HAP-1 (cell line): ENCODE measurements at regions not wholly inside any gene's neighbourhood (a gene's known extent, or its start where the extent isn't known, plus 50 kb on each side); places are given as distances from the start of the nearest gene placed in this dataset.

Experiments
- DNase-seq, 2 experiments: peaks; one replicate each; pipeline ENCODE4 v3.0.0-alpha.2; 2016 to 2020; ENCODE audit warnings: low spot score in 2 of 2
- H3K27me3 ChIP-seq: fragments of 250-450 bp; sonication (Bioruptor Pico); 2 replicates; pipeline ENCODE4 v1.5.1; 2020; ENCODE audit warnings: low read depth, mild to moderate bottlenecking, moderate library complexity
- H3K36me3 ChIP-seq: fragments of 250-450 bp; sonication (Bioruptor Pico); replicated peaks from 2 replicates; pipeline ENCODE4 v1.5.1; 2020; ENCODE audit warnings: mild to moderate bottlenecking
- H3K4me1 ChIP-seq: fragments of 250-450 bp; sonication (Bioruptor Pico); 2 replicates; pipeline ENCODE4 v1.5.1; 2020; ENCODE audit warnings: mild to moderate bottlenecking
- H3K4me3 ChIP-seq: fragments of 250-450 bp; sonication (Bioruptor Pico); 2 replicates; pipeline ENCODE4 v1.5.1; 2020; ENCODE audit warnings: mild to moderate bottlenecking, moderate library complexity
- H3K9me3 ChIP-seq: fragments of 250-450 bp; sonication (Bioruptor Pico); 2 replicates; pipeline ENCODE4 v1.5.1; 2020; ENCODE audit warnings: mild to moderate bottlenecking, moderate library complexity
- in situ Hi-C: fragments of 300-500 bp; cut with MboI; formaldehyde crosslinking; loops from 3 replicates; pipeline ENCODE4 v1.14.3; 2020; ENCODE audit warnings: low sequenced_read_pairs, inconsistent platforms, mixed read lengths

DNA sequence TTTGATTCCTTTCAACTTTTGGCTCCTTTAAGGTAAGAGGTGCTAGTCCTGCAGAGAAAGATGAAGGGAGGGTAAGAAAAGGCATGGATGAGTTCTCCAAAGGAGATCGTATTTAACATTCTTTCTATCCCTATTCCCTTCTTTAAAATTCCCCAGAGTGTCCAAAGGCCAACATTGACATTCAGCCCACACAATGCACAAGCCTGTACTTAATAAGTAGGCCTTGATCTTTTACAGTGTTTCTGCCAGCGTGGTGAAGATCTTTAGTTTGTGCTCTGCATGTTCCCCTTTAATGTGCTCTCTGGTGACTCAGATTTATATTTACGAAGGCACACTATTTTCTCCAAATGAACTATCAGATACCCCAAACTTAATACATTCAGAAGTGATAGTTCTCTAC, 582.5 kb upstream of the RGS18 start:
- Histone ChIP-seq H3K9me3 (no peaks in the 10 kb centered on the region), H3K4me3 (no peak overlapping the region), H3K4me1 (no peaks in the 10 kb centered on the region), H3K27me3 (no peaks in the 10 kb centered on the region), H3K36me3 (no peaks in the 10 kb centered on the region)
- no peak for DNase-seq
- in situ Hi-C loops, result no loop called here

GRCh38 chr1:191577213-191577612, 581.0 kb upstream of the RGS18 start:
- Histone ChIP-seq H3K9me3 (no peaks in the 10 kb centered on the region), H3K4me1 (no peaks in the 10 kb centered on the region), H3K27me3 (no peaks in the 10 kb centered on the region), H3K4me3 (no peak overlapping the region), H3K36me3 (no peaks in the 10 kb centered on the region)
- DNase-seq, result no peak
- in situ Hi-C loops, result no loop called here

DNA sequence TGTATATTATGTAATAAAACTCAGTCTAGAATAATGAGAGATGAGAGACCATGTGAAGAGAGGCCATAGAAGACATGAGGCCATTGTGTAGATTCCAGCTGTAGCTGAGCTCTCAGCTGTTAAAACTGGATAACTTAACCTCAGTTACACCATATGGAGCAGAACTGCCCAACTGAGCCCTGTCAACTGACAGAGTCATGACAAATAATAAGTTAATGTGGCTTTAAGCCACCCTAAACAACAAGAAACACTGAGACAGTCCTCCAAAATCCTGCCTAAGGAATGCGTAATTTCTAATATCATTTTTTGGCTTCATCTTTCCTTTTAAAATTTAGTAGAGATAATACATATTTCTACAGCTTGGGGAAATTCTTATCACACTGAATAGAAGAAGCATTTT, 580.0 kb upstream of the RGS18 start:
- DNase-seq, result no peak
- in situ Hi-C loops, result no loop called here
- no peaks in the 10 kb centered on the region for H3K4me1 ChIP-seq
- no peaks in the 10 kb centered on the region for H3K9me3 ChIP-seq
- H3K4me3 ChIP-seq, result no peak overlapping the region
- no peaks in the 10 kb centered on the region for H3K27me3 ChIP-seq
- H3K36me3 ChIP-seq, result no peaks in the 10 kb centered on the region

- Histone ChIP-seq H3K4me3 (no peak overlapping the region), H3K9me3 (no peaks in the 10 kb centered on the region), H3K36me3 (no peaks in the 10 kb centered on the region), H3K4me1 (no peaks in the 10 kb centered on the region), H3K27me3 (no peaks in the 10 kb centered on the region)
- no peak for DNase-seq
- in situ Hi-C loops, result no loop called here
Measured at GRCh38 chr1:191579019-191579418, 579.2 kb upstream of the RGS18 start.

DNA sequence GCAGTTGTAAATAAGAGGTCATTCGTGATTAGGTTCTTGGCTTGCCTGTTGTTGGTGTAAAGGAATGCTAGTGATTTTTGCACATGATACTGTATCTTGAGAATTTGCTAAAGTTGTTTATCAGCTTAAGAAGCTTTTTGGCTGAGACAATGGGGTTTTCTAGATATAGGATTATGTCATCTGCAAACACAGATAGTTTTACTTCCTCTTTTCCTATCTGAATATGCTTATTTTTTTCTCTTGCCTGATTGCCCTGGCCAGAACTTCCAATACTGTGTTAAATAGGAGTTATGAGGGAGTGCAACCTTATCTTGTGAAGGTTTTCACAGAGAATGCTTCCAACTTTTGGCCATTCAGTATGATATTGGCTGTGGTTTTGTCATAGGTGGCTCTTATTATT, 576.1 kb upstream of the RGS18 start:
- no peak overlapping the region for H3K4me3 ChIP-seq
- H3K9me3 ChIP-seq, result no peaks in the 10 kb centered on the region
- no peaks in the 10 kb centered on the region for H3K27me3 ChIP-seq
- H3K4me1 ChIP-seq, result no peaks in the 10 kb centered on the region
- no peaks in the 10 kb centered on the region for H3K36me3 ChIP-seq
- DNase-seq, result no peak
- in situ Hi-C loops, result no loop called here

DNA sequence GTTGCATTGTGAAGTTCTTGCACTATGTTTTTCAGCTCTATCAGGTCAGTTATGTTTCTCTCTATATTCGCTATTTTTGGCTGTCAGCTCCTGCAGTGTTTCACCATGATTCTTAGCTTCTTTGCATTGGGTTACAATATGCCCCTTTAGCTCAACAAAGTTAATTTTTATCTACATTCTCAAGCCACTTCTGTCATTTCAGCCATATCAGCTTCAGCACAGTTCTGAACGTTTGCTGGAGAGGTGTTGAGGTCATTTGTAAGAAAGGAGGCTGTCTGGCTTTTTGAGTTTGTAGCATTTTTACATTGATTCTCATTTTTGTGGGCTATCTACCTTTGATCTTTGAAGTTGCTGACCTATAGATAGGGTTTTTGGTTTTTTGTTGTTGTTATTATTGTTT, 573.2 kb upstream of the RGS18 start:
- H3K27me3 ChIP-seq, result no peaks in the 10 kb centered on the region
- DNase-seq, result no peak
- H3K4me1 ChIP-seq, result no peaks in the 10 kb centered on the region
- no peak overlapping the region for H3K4me3 ChIP-seq
- H3K36me3 ChIP-seq, result no peaks in the 10 kb centered on the region
- H3K9me3 ChIP-seq, result no peaks in the 10 kb centered on the region
- in situ Hi-C loops, result no loop called here

- H3K9me3 ChIP-seq, result no peaks in the 10 kb centered on the region
- no peak for DNase-seq
- in situ Hi-C loops, result no loop called here
- H3K4me1 ChIP-seq, result peaks cover 15% of the 10 kb centered on the region
- no peak overlapping the region for H3K4me3 ChIP-seq
- no peaks in the 10 kb centered on the region for H3K27me3 ChIP-seq
- no peaks in the 10 kb centered on the region for H3K36me3 ChIP-seq
Measured at GRCh38 chr1:191588905-191589304, 569.4 kb upstream of the RGS18 start.

- Histone ChIP-seq H3K4me1 (peaks cover 15% of the 10 kb centered on the region), H3K4me3 (no peak overlapping the region), H3K36me3 (no peaks in the 10 kb centered on the region), H3K9me3 (no peaks in the 10 kb centered on the region), H3K27me3 (no peaks in the 10 kb centered on the region)
- in situ Hi-C loops, result no loop called here
- DNase-seq, result no peak
Measured at GRCh38 chr1:191589536-191589935, 568.7 kb upstream of the RGS18 start.

- Histone ChIP-seq H3K4me1 (peaks cover 15% of the 10 kb centered on the region), H3K36me3 (no peaks in the 10 kb centered on the region), H3K27me3 (no peaks in the 10 kb centered on the region), H3K9me3 (no peaks in the 10 kb centered on the region), H3K4me3 (no peak overlapping the region)
- in situ Hi-C loops, result no loop called here
- DNase-seq, result no peak
Measured at GRCh38 chr1:191590578-191590977, 567.7 kb upstream of the RGS18 start.

GRCh38 chr1:191592039-191592438, 566.2 kb upstream of the RGS18 start:
- no peak overlapping the region for H3K4me3 ChIP-seq
- in situ Hi-C loops, result no loop called here
- H3K4me1 ChIP-seq, result peaks cover 15% of the 10 kb centered on the region
- no peaks in the 10 kb centered on the region for H3K27me3 ChIP-seq
- no peaks in the 10 kb centered on the region for H3K36me3 ChIP-seq
- no peaks in the 10 kb centered on the region for H3K9me3 ChIP-seq
- no peak for DNase-seq

- no peaks in the 10 kb centered on the region for H3K27me3 ChIP-seq
- H3K4me3 ChIP-seq, result no peak overlapping the region
- in situ Hi-C loops, result no loop called here
- no peaks in the 10 kb centered on the region for H3K9me3 ChIP-seq
- H3K36me3 ChIP-seq, result no peaks in the 10 kb centered on the region
- peak in 1 of 2 experiments; percentile 88 for DNase-seq
- H3K4me1 ChIP-seq, result peaks cover 15% of the 10 kb centered on the region
Measured at GRCh38 chr1:191592907-191593306, 565.4 kb upstream of the RGS18 start.

DNA sequence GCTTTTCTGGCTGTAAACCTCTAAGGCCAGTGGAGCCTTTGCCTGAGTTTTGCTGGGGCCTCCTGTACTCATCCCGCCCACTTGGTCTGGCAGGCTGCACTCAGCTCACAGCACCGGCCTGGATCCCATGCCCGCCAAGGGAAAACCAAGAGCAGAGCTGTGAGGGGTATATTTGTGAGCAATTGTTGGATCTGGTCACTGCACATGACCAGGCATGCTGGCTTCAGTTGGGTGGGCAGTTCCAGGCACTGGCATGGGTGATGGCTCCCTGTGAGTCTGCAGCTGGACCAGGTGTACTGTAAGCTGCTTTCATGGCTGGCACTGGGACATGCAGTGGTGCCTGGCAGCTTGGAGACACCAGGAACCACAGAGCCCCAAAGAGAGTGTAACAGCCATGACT, 563.1 kb upstream of the RGS18 start:
- Histone ChIP-seq H3K4me1 (peaks cover 15% of the 10 kb centered on the region), H3K4me3 (no peak overlapping the region), H3K27me3 (no peaks in the 10 kb centered on the region), H3K9me3 (no peaks in the 10 kb centered on the region), H3K36me3 (no peaks in the 10 kb centered on the region)
- in situ Hi-C loops, result no loop called here
- no peak for DNase-seq

DNA sequence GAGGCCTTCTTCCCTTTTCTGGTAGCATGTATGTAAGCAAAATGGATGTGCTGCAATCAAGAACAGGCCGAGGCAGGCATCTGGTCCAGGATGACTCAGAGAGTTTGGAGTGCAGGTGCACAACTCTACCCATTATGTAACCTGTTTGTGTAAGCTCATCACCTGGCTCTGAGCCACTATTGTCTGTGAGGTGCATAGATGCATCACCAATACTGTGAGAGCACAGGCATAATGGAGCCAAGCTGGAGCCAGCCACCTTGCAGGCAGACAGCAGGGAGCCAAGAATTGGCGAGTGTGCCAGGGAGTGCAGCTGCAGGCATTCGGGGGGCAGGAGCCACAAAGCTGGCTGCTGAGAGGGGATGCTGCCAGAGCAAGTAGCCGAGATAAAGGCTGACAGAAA, 549.9 kb upstream of the RGS18 start:
- H3K36me3 ChIP-seq, result no peaks in the 10 kb centered on the region
- no peak overlapping the region for H3K4me3 ChIP-seq
- no peaks in the 10 kb centered on the region for H3K9me3 ChIP-seq
- H3K27me3 ChIP-seq, result no peaks in the 10 kb centered on the region
- DNase-seq, result no peak
- in situ Hi-C loops, result no loop called here
- H3K4me1 ChIP-seq, result no peaks in the 10 kb centered on the region

DNA sequence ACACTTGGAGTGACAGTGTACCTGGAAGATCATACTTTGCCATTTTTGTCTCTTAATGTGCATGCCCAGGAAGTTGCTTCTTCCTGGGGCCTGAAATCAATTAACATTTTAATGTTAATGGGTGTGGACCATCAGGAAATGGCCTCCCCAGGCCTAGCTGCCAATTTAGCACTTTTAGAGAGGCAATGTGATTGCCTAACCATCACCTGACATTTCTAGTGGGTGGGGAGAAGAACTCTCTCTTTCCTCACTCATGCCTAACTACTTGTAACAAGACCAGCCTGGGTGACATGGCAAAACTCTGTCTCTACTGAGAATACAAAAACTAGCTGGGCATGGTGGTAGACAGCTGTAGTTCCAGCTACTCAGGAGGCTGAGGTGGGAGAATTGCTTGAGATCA, 549.0 kb upstream of the RGS18 start:
- Histone ChIP-seq H3K27me3 (no peaks in the 10 kb centered on the region), H3K4me3 (no peak overlapping the region), H3K9me3 (no peaks in the 10 kb centered on the region), H3K4me1 (no peaks in the 10 kb centered on the region), H3K36me3 (no peaks in the 10 kb centered on the region)
- DNase-seq, result no peak
- in situ Hi-C loops, result no loop called here

DNA sequence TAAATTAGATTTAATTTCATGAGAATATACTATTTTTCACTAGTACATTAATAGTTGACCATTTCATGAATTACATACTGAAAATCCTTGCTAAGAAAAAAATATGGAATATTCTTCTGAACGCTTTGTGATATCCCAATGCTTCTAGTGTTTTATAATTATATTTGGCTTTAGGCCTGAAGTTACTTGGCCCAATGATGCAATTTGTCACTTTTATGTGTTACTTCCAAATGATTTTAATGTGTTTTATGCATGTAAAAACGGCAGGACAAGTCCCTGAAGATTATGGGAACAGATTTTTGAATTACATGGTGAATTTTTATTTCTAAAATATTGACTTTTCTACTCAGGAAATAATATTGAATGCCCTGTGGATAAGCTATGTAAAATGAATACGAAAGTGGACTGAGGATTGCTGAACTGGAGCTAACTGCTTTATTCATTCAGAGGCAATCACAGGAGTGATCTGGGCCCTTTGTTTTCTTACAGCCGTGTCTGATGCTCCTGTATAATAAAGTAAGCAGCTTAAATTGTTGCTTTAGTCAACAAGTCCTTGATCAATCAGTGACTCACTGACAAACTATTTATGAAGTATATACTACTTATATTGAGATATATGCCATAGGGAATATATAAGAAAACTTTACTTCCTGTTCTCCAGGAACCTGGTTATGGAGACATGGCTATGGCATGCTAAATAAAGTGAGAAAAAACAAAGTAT, 543.0 kb upstream of the RGS18 start:
- no peak for DNase-seq
- in situ Hi-C loops, result no loop called here
- H3K36me3 ChIP-seq, result no peaks in the 10 kb centered on the region

More for the DNA sequence above, 543.0 kb upstream of the RGS18 start:
- Histone ChIP-seq H3K4me1 (no peaks in the 10 kb centered on the region), H3K27me3 (no peaks in the 10 kb centered on the region), H3K4me3 (no peak overlapping the region), H3K9me3 (no peaks in the 10 kb centered on the region)
